H1 (cell line): ENCODE measurements at regions not wholly inside any gene's neighbourhood (a gene's known extent, or its start where the extent isn't known, plus 50 kb on each side); places are given as distances from the start of the nearest gene placed in this dataset.
A peak's percentile ranks its signal among the peaks of the same experiment; 100 is the strongest.

Experiments used
- CTCF ChIA-PET: fragments of 300-600 bp; sonication (Branson Sonifier 250); formaldehyde crosslinking; loops from one replicate; lab custom pipeline; 2021; ENCODE audit not compliant: partially characterized antibody; lab: Charles Lee
- POLR2A ChIA-PET: fragments of 300-600 bp; sonication (Branson Sonifier 250); formaldehyde crosslinking; loops from one replicate; lab custom pipeline; 2021; ENCODE audit warnings: inconsistent platforms; ENCODE audit not compliant: partially characterized antibody; lab: Charles Lee
- DNase-seq, 2 experiments: peaks; one replicate each; pipeline versions ENCODE4 v3.0.0 to v3.0.0-alpha.2; 2010 to 2022; ENCODE audit warnings: low spot score in 2 of 2, low read depth in 1 of 2, mixed read lengths in 1 of 2
- FAIRE-seq: peaks from 2 replicates; lab custom pipeline; 2011; peaks lifted over from hg19 to GRCh38; lab: Jason Lieb, UNC
- H2AFZ ChIP-seq: 2 replicates; pipeline ENCODE4 v1.8.1; 2012; ENCODE audit warnings: low read length, inconsistent platforms
- H2AK5ac ChIP-seq: 2 replicates; pipeline ENCODE4 v1.6.1; 2013; ENCODE audit warnings: low read depth, low read length
- H2BK120ac ChIP-seq: replicated peaks from 2 replicates; pipeline ENCODE3; 2013; ENCODE audit warnings: low read depth, low read length, inconsistent platforms
- H2BK12ac ChIP-seq: 2 replicates; pipeline ENCODE4 v1.6.1; 2013; ENCODE audit warnings: low read depth, low read length
- H2BK15ac ChIP-seq: 2 replicates; pipeline ENCODE4 v1.6.1; 2013; ENCODE audit warnings: low read length
- H2BK20ac ChIP-seq: 2 replicates; pipeline ENCODE4 v1.6.1; 2013; ENCODE audit warnings: low read length
- H2BK5ac ChIP-seq: 2 replicates; pipeline ENCODE4 v1.6.1; 2013; ENCODE audit warnings: low read depth, low read length
- H3K14ac ChIP-seq: 2 replicates; pipeline ENCODE4 v1.6.1; 2013; ENCODE audit warnings: inconsistent platforms; ENCODE audit not compliant: insufficient read length
- H3K18ac ChIP-seq: 2 replicates; pipeline ENCODE4 v1.6.1; 2013; ENCODE audit warnings: low read length; ENCODE audit errors: extremely low read depth
- H3K23ac ChIP-seq: 2 replicates; pipeline ENCODE4 v1.6.1; 2013; ENCODE audit warnings: inconsistent platforms; ENCODE audit not compliant: insufficient read length
- H3K23me2 ChIP-seq: 2 replicates; pipeline ENCODE4 v1.6.1; 2013; ENCODE audit warnings: low read depth, low read length
- H3K27ac ChIP-seq: 2 replicates; pipeline ENCODE4 v1.6.1; 2011; ENCODE audit warnings: low read depth, low read length, inconsistent platforms
- H3K27me3 ChIP-seq, 4 experiments: replicated peaks in 1 of 4; 1 replicate in 1 of 4; 2 replicates in 3 of 4; pipeline versions ENCODE4 v1.6.1 to v1.8.1; 2011 to 2013; ENCODE audit warnings: low read length in 3 of 4, mild to moderate bottlenecking in 3 of 4, inconsistent platforms in 2 of 4, mixed read lengths in 2 of 4, moderate library complexity in 1 of 4; ENCODE audit not compliant: control insufficient read depth in 3 of 4, insufficient read depth in 3 of 4; ENCODE audit errors: extremely low read depth in 1 of 4
- H3K36me3 ChIP-seq, 4 experiments: 2 replicates each; pipeline versions ENCODE4 v1.6.1 to v1.8.1; 2011 to 2013; ENCODE audit warnings: mild to moderate bottlenecking in 4 of 4, low read length in 3 of 4, moderate library complexity in 2 of 4, control low read depth in 1 of 4, inconsistent platforms in 1 of 4; ENCODE audit not compliant: insufficient read depth in 4 of 4, control insufficient read depth in 2 of 4
- H3K4ac ChIP-seq: replicated peaks from 2 replicates; pipeline ENCODE3; 2013; ENCODE audit warnings: low read length, low read depth, mixed read lengths, inconsistent platforms; ENCODE audit not compliant: insufficient read length
- H3K4me1 ChIP-seq, 4 experiments: replicated peaks in 1 of 4; 1 replicate in 1 of 4; 2 replicates in 3 of 4; pipeline versions ENCODE4 v1.6.1 to v1.8.1; 2011 to 2013; ENCODE audit warnings: low read length in 3 of 4, inconsistent platforms in 2 of 4, mixed read lengths in 1 of 4; ENCODE audit not compliant: insufficient read depth in 4 of 4, control insufficient read depth in 3 of 4
- H3K4me2 ChIP-seq, 2 experiments: 2 replicates each; pipeline versions ENCODE4 v1.6.1 to v1.8.1; 2011 to 2013; ENCODE audit warnings: low read depth in 2 of 2, low read length in 2 of 2, control low read depth in 1 of 2, inconsistent platforms in 1 of 2, mild to moderate bottlenecking in 1 of 2; ENCODE audit not compliant: insufficient read depth in 1 of 2
- H3K4me3 ChIP-seq, 4 experiments: fragments of 200-600, 300-600 bp in 1 of 4; sonication (generic), shearing (Covaris generic), sonication (Bioruptor Twin) in 1 of 4; 2 replicates each; pipeline versions ENCODE4 v1.5.1 to v1.8.1; 2011 to 2016; ENCODE audit warnings: low read length in 4 of 4, low read depth in 3 of 4, control low read depth in 2 of 4, inconsistent platforms in 2 of 4, mild to moderate bottlenecking in 2 of 4, mixed read lengths in 1 of 4, moderate library complexity in 1 of 4; ENCODE audit not compliant: insufficient read depth in 2 of 4; ENCODE audit errors: extremely low read depth in 1 of 4
- H3K56ac ChIP-seq: replicated peaks from 2 replicates; pipeline ENCODE3; 2013; ENCODE audit warnings: low read depth, mild to moderate bottlenecking, mixed read lengths, low read length, inconsistent platforms; ENCODE audit not compliant: insufficient read length
- H3K79me1 ChIP-seq: 2 replicates; pipeline ENCODE4 v1.6.1; 2013; ENCODE audit warnings: low read depth, low read length, control low read depth
- H3K79me2 ChIP-seq, 2 experiments: 2 replicates each; pipeline versions ENCODE4 v1.6.1 to v1.8.1; 2012 to 2013; ENCODE audit warnings: low read length in 2 of 2, mild to moderate bottlenecking in 2 of 2, inconsistent platforms in 1 of 2; ENCODE audit not compliant: insufficient read depth in 2 of 2, control insufficient read depth in 1 of 2
- H3K9ac ChIP-seq, 4 experiments: replicated peaks in 1 of 4; 1 replicate in 1 of 4; 2 replicates in 3 of 4; pipeline versions ENCODE4 v1.6.1 to v1.8.1; 2011 to 2013; ENCODE audit warnings: low read depth in 3 of 4, low read length in 3 of 4, control low read depth in 2 of 4, mild to moderate bottlenecking in 2 of 4, moderate library complexity in 2 of 4, inconsistent platforms in 1 of 4; ENCODE audit errors: extremely low read depth in 1 of 4
- H3K9me3 ChIP-seq, 2 experiments: 2 replicates each; pipeline versions ENCODE4 v1.6.1 to v1.8.1; 2012 to 2013; ENCODE audit warnings: mild to moderate bottlenecking in 2 of 2, moderate library complexity in 2 of 2, control low read depth in 1 of 2, inconsistent platforms in 1 of 2, low read depth in 1 of 2, low read length in 1 of 2, mixed read lengths in 1 of 2; ENCODE audit not compliant: insufficient read depth in 2 of 2
- H4K20me1 ChIP-seq, 2 experiments: replicated peaks in 1 of 2; 2 replicates each; pipeline versions ENCODE3 to v1.8.1; 2011 to 2013; ENCODE audit warnings: inconsistent platforms in 2 of 2, low read length in 2 of 2, mild to moderate bottlenecking in 1 of 2; ENCODE audit not compliant: insufficient read depth in 2 of 2, control insufficient read depth in 1 of 2
- H4K5ac ChIP-seq: 2 replicates; pipeline ENCODE4 v1.6.1; 2013; ENCODE audit warnings: low read length, low read depth, mixed read lengths, inconsistent platforms; ENCODE audit not compliant: insufficient read length
- H4K8ac ChIP-seq: 2 replicates; pipeline ENCODE4 v1.8.0; 2013; ENCODE audit warnings: mild to moderate bottlenecking, moderate library complexity, low read length, inconsistent platforms; ENCODE audit not compliant: insufficient read depth; ENCODE audit errors: extremely low read depth
- H4K91ac ChIP-seq: replicated peaks from 2 replicates; pipeline ENCODE3; 2013; ENCODE audit warnings: low read length, mixed read lengths, inconsistent platforms; ENCODE audit not compliant: insufficient read length
- BACH1 ChIP-seq: IDR thresholded peaks from 2 replicates; pipeline ENCODE4 v1.6.1; 2012; ENCODE audit warnings: low read length, improper control_type of control experiment
- CBX5 ChIP-seq: fragments of 300-800, 300-1000 bp; sonication (generic); IDR thresholded peaks from 2 replicates; pipeline ENCODE4 v1.7.1; 2016; ENCODE audit warnings: antibody characterized with exemption, low read length, low read depth
- CBX8 ChIP-seq: fragments of 300-800, 300-1000 bp; sonication (generic); IDR thresholded peaks from 2 replicates; pipeline ENCODE4 v1.7.1; 2016; ENCODE audit warnings: low read depth, low read length, borderline replicate concordance
- CEBPB ChIP-seq: IDR thresholded peaks from 2 replicates; pipeline ENCODE4 v1.6.1; 2012; ENCODE audit warnings: low read depth, low read length
- FOSL1 ChIP-seq: IDR thresholded peaks from 2 replicates; pipeline ENCODE4 v1.6.1; 2011; ENCODE audit warnings: mild to moderate bottlenecking, low read depth, low read length, moderate library complexity; ENCODE audit not compliant: insufficient read depth
- JUN ChIP-seq: IDR thresholded peaks from 2 replicates; pipeline ENCODE4 v1.6.1; 2011; ENCODE audit warnings: low read depth, mild to moderate bottlenecking, improper control_type of control experiment, low read length
- KDM4A ChIP-seq: IDR thresholded peaks from one replicate; pipeline ENCODE4 v1.7.1; 2012; ENCODE audit warnings: low read depth, mild to moderate bottlenecking, moderate library complexity, low read length, inconsistent platforms; ENCODE audit not compliant: severe bottlenecking
- RNF2 ChIP-seq: fragments of 200-900, 300-1000 bp; sonication (generic); IDR thresholded peaks from 2 replicates; pipeline ENCODE4 v1.7.1; 2016; ENCODE audit warnings: borderline replicate concordance, low read depth, mild to moderate bottlenecking, antibody characterized with exemption, low read length; ENCODE audit not compliant: poor library complexity, severe bottlenecking; ENCODE audit errors: missing control alignments
- RXRA ChIP-seq: IDR thresholded peaks from 2 replicates; pipeline ENCODE4 v1.6.1; 2011; ENCODE audit warnings: low read depth, mild to moderate bottlenecking, low read length, moderate library complexity; ENCODE audit not compliant: insufficient read depth
- SAP30 ChIP-seq: fragments of 300-600 bp; sonication (generic); IDR thresholded peaks from 2 replicates; pipeline ENCODE4 v1.7.1; 2012; ENCODE audit warnings: low read length, moderate library complexity, mild to moderate bottlenecking, inconsistent platforms; ENCODE audit not compliant: insufficient read depth, insufficient replicate concordance
- SIN3A ChIP-seq, 2 experiments: IDR thresholded peaks in 1 of 2; conservative IDR thresholded peaks in 1 of 2; 2 replicates each; pipeline ENCODE4 v1.6.1; 2011 to 2012; ENCODE audit warnings: low read length in 2 of 2, improper control_type of control experiment in 1 of 2, low read depth in 1 of 2, mild to moderate bottlenecking in 1 of 2
- SP2 ChIP-seq: IDR thresholded peaks from 2 replicates; pipeline ENCODE4 v1.6.1; 2012; ENCODE audit warnings: mild to moderate bottlenecking, low read length, inconsistent platforms
- TBP ChIP-seq: IDR thresholded peaks from 2 replicates; pipeline ENCODE4 v1.6.1; 2011; ENCODE audit warnings: low read depth, low read length, improper control_type of control experiment
- WGBS, 2 experiments: shearing (Covaris generic) in 1 of 2; methylation state at CpG; one replicate each; pipeline versions ENCODE4 v1.1.6 to v1.1.7; 2013 to 2015; ENCODE audit warnings: low lambda C conversion rate in 2 of 2, mixed read lengths in 2 of 2, inconsistent platforms in 1 of 2, low coverage in 1 of 2, missing lambda C conversion rate in 1 of 2; ENCODE audit not compliant: insufficient replicate concordance in 2 of 2, insufficient coverage in 1 of 2, insufficient read length in 1 of 2; ENCODE audit errors: extremely low coverage in 1 of 2, missing lambda C conversion rate in 1 of 2; 5-methylcytosine and 5-hydroxymethylcytosine counted together
- TF ChIP-seq, protein P1 (sequence below): IDR thresholded peaks from 2 replicates; pipeline ENCODE4 v1.6.1; 2012; ENCODE audit warnings: inconsistent platforms

DNA sequence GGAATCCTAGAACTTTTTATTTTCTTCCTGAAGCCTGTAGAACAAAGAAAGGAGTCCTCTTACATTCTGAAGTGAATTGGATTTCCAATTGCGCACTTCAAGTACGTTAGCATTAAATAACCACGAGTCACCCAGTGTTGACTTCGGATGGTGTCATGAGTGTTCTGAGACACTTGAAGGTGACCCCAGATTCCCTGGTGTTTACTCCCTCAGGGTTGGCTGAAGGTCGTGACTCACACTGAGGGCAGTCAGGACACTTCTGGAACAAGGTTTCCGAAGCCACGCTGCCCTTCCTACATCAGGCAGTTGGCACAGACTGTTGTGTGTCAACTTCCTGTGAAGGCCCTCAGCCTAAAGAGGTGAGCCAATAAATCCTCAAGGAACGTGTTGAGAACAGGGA lies 186.6 kb upstream of the CELF2 start:
- 93% methylated on average over 8 of the region's 8 CpGs; no CpG with 5 or more reads in 1 of the 2 experiments for WGBS, 2 experiments
- Histone ChIP-seq H3K23ac (no peak overlapping the region), H3K36me3 (no peaks in the 10 kb centered on the region), H4K91ac (no peak overlapping the region), H4K8ac (no peak overlapping the region), H2AFZ (0 out of 2 replicates have a peak overlapping the region, but pooled peaks have one; percentile 34), H3K18ac (no peak overlapping the region), H2BK15ac (no peak overlapping the region; the same call in 1 of the 2 replicates), H2BK120ac (no peak overlapping the region), H3K4ac (no peak overlapping the region), H3K79me1 (no peaks in the 10 kb centered on the region), H4K5ac (no peak overlapping the region), H3K4me1 (no peaks in the 10 kb centered on the region), H3K4me3 (no peak overlapping the region), H3K14ac (no peak overlapping the region), H2BK20ac (0 out of 2 replicates have a peak overlapping the region, but pooled peaks have one; percentile 35), H3K9me3 (no peaks in the 10 kb centered on the region), H3K79me2 (no peaks in the 10 kb centered on the region), H3K23me2 (no peaks in the 10 kb centered on the region), H3K9ac (no peak overlapping the region), H3K56ac (no peak overlapping the region), H3K27me3 (no peaks in the 10 kb centered on the region), H3K27ac (no peak overlapping the region), H3K4me2 (no peak overlapping the region), H2BK12ac (no peak overlapping the region), H2AK5ac (peak overlapping the region; percentile 48; the same call in 1 of the 2 replicates), H2BK5ac (0 out of 2 replicates have a peak overlapping the region, but pooled peaks have one; percentile 23), H4K20me1 (no peaks in the 10 kb centered on the region)
- no peak for TF ChIP-seq CEBPB
- no peak for TF ChIP-seq CBX5
- TF ChIP-seq, protein P1, sequence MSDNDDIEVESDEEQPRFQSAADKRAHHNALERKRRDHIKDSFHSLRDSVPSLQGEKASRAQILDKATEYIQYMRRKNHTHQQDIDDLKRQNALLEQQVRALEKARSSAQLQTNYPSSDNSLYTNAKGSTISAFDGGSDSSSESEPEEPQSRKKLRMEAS = no peak
- TF ChIP-seq RXRA = no peak
- no peak for TF ChIP-seq BACH1
- no peak for TF ChIP-seq CBX8
- no peak for TF ChIP-seq JUN
- no peak for TF ChIP-seq SAP30
- no peak for TF ChIP-seq KDM4A
- no peak for TF ChIP-seq SIN3A (conservative IDR thresholded peaks at IDR 0.05 in 1 of 2, IDR thresholded peaks at IDR 0.05 in 1 of 2; ENCODE audit: low read depth in 1 of 2, low read length in 2 of 2)
- TF ChIP-seq RNF2 = no peak
- TF ChIP-seq TBP = no peak
- TF ChIP-seq FOSL1 = no peak
- TF ChIP-seq SP2 = no peak
- FAIRE-seq = no peak
- no peak for DNase-seq
- POLR2A ChIA-PET = no interaction called here
- CTCF ChIA-PET = no interaction called here
